GM21576 (cell line): ENCODE measurements at regions not wholly inside any gene's neighbourhood (a gene's known extent, or its start where the extent isn't known, plus 50 kb on each side); places are given as distances from the start of the nearest gene placed in this dataset.
"Not testable (repeated sequence)": the region's sequence is repeated elsewhere in the genome, so short reads cannot be mapped to it uniquely, and the experiment has no call there.

ENCODE experiments used
- ATAC-seq: cut with Tn5 transposase; IDR thresholded peaks from one replicate; pipeline ENCODE4 v1.9.1; 2021; ENCODE audit warnings: mild to moderate bottlenecking, moderate library complexity; ENCODE audit not compliant: unreplicated experiment

- no peak for ATAC-seq
Measured at GRCh38 chr2:195572895-195573683, 83.9 kb upstream of the SLC39A10 start.

DNA sequence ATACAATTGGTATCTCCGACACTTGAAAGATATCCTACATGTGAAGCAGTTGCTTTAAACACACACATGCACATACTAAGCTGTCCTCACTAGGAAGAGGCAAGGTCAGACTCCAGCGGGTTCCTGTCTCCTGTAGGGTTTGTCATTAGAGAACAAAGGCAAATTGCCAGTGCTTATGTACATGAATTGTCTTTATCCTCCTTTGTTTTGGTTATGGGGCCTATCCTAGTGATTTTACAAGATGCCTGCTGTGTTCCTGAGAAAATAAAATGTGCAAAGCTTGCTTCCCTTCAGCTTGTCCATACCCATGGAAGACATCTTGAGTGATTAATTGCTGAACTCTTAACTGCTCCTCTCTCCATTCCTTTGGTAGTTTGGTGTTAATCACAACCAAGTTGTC is 86.7 kb upstream of the SLC39A10 start:
- no peak for ATAC-seq

DNA sequence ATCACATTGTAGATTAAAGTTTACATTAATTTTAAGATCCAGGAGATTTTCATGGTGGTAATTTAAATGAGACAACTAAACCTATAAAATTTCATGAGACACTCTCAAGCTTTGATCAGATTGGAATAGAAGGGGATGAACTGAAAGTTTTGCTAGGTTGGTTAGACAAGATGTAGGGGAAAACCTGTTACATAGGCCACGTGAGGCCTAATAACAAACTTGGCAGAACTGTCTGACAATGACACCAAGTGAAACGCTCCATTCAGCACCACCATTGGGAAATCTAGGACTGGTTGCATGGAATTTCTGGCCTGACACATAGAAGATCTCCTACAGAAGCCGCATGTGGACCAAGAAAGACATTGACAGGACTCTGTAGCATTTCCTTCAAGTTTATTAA is 87.8 kb upstream of the SLC39A10 start:
- ATAC-seq, result no peak

DNA sequence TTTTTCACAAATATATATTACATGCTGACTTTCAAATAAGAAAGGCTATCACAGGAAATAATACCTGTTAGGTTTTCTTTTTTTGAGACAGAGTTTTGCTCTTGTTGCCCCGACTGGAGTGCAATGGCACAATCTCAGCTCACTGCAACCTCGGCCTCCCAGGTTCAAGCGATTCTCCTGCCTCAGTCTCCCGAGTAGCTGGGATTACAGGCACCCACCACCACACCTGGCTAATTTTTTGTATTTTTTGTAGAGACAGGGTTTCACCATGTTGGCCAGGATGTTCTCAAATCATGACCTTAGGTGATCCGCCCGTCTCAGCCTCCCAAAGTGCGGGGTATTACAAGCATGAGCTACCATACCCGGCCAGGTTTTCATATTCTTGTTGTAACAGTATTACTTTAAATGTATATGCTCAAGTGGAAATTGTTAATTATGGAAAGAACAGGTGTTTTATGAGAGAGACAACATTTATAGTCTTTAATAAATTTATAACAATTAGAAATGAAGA is 92.3 kb upstream of the SLC39A10 start:
- not testable (repeated sequence) for ATAC-seq

DNA sequence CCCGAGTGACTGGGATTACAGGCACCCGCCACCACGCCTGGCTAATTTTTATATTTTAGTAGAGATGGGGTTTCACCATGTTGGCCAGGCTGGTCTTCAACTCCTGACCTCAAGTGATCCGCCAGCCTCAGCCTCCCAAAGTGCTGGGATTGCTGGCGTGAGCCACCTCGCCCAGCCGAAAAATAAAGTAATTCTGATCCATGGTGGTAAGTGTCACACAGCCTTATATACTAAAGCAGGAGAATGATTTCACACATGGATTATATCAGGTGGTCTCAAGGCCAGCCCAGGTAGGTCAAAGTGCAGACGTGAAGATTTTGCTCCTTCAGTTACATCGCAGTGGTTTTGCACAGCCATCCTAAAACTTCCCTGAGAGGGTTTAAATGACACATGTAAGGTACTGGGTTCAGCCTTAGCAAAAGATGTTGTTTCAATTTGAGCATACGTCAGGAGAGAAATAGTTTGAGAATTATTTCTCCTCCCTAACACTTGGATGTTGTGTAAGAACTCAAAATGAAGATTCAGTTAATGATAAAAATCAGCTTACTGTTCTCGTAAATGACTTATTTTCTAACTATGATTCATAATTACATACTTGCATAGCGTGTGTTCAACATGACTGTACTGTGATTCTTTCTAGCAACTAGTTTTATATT is 93.0 kb upstream of the SLC39A10 start:
- no peak for ATAC-seq

GRCh38 chr2:195562570-195563566 is 94.2 kb upstream of the SLC39A10 start:
- ATAC-seq, result no peak

DNA sequence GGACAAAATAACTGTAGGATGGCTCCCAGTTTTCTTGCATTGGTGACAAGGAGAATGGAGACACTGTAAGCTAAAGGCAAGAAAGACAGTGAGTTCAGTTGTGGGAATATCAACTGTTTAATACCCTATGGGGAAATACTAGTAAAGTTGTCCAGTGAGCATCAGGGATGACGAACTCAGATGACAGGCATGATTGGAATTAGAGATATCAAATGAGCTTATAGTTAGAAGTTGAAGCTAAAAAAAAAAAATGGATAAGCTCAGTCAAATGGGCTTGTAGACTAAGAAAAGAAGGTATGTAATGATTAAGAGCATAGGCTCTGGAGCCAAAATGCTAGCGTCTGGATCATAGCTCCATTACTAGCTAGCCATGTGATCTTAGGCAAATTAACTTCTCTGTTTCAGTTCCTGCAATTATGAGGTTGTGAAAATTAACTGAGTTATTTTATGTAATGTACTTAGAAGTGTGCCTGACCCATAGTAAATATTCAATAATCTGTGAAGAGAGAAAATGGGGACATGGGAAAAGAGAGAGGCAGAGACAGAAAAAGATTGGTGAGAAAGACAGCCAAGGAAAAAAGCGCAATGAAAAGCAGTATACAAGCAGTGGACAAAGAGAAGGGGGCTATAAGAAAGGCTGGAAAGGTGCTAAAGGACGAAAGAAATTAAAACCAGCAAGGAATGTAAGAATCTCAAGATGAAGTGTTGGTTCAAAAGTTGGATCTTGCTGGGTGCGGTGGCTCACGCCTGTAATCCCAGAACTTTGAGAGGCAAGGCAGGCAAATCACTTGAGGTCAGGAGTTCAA is 95.7 kb upstream of the SLC39A10 start:
- peak; percentile 47 for ATAC-seq

GRCh38 chr2:195560209-195560895 is 96.7 kb upstream of the SLC39A10 start:
- ATAC-seq, result no peak

DNA sequence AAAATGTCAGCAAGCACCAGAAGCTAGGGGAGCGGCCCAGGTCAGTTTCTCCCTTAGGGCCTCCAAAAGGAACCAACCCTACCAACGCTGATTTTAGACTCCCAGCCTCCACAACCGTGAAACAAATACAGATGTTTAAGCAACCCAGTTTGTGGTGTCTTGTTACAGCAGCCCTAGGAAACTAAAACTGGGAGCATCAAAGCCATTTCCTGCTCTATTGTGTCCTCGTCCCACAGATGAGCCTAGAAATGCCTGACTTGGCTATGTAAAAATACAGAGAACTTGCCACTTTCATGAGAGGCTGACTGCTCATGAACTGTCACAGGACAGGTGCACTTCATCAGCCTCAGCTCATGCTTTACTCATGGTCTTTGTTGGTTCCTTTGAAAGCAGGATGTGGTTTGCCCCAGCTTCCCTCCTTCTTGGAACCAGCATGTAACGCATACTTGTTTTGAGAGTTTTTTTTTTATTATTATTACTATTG is 97.6 kb upstream of the SLC39A10 start:
- peak; percentile 87 for ATAC-seq

DNA sequence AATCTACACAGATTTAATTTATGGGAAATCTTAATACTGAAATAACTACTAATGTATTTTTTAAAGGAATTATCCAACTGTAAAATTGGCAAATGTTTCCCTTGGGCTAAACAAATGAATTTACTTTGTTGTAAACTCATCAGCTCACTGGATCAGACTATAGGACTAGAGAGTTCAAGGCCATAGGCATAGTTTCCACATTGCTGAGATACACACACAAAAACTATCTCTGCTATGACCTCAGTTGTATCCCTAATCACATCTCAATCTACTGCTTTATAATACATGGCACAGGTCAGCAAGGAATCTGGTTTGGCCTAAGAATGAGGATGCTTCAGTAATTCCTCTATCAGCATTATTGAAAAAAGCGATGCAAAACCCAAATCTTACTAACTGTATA is 101.1 kb upstream of the SLC39A10 start:
- ATAC-seq, result no peak

GRCh38 chr2:195552581-195552980 is 104.4 kb upstream of the SLC39A10 start:
- no peak for ATAC-seq

DNA sequence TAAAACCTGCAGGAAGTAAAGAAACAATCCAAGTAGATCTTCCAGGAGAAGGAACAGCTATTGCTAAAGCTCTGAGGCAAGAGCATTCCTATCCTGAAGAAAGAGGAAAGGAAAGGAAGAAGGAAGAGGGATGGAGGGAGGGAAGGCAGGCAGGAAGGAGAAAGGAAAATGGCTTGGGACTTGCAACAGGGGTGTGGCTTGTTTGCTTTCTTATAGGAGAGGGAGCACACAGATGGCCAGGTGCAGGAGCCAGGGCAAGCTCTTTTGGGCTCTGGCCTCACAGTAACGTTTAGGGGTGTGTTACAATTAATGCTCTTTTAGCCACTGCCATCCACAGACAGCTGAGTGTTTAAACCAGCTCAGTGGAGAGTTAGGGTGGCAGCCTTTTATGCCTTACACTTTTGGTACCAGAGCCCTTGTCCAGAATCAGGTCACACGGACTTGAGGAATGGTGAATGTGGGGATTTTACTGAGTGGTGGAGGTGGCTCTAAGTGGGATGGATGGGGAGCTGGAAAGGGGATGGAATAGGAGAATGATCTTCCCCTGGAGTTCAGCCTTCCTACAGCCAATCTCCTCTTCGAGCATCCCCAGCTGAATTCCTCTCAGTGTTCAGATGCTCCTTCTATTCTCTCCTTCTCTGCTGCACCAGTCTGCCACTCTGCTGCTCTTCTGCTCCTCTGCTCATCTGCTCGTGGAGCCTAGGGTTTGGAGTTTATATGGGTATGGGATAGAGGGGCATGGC is 108.7 kb upstream of the SLC39A10 start:
- ATAC-seq, result no peak

DNA sequence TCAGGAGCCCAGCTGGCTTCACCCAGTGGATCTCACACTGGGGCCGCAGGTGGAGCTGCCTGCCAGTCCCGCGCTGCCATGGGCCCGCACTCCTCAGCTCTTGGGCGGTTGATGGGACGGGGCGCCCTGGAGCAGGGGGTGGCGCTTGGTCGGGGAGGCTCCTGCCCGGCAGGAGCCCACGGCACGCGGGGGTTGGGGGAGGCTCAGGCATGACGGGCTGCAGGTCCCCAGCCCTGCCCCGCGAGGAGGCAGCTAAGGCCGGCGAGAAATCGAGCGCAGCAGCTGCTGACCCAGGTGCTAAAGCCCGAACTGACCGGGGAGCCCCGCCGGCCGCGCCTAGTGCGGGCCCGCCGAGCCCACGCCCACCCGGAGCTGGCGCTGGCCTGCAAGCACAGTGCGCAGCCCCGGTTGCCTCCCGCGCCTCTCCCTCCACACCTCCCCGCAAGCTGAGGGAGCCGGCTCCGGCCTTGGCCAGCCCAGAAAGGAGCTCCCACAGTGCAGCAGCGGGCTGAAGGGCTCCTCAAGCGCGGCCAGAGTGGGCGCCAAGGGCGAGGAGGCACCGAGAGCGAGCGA is 109.7 kb upstream of the SLC39A10 start:
- ATAC-seq, result not testable (repeated sequence)

DNA sequence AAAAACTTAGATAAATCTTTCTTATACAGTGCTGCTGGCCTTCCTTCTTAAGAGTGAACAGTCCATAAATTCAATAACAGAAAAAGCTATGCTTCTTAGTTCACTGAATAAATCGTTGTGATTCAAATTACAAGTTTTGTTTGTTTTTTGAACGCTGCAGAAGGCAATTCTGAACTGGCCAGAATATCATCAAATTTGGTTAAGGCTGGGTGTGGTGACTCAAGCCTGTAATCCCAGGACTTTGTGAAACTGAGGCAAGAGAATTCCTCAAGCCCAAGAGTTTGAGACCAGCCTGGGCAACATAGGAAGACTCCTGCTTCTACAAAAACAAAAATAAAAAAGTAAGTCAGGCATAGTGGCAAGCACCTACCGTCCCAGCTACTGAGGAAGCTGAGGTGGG is 111.2 kb upstream of the SLC39A10 start:
- no peak for ATAC-seq

DNA sequence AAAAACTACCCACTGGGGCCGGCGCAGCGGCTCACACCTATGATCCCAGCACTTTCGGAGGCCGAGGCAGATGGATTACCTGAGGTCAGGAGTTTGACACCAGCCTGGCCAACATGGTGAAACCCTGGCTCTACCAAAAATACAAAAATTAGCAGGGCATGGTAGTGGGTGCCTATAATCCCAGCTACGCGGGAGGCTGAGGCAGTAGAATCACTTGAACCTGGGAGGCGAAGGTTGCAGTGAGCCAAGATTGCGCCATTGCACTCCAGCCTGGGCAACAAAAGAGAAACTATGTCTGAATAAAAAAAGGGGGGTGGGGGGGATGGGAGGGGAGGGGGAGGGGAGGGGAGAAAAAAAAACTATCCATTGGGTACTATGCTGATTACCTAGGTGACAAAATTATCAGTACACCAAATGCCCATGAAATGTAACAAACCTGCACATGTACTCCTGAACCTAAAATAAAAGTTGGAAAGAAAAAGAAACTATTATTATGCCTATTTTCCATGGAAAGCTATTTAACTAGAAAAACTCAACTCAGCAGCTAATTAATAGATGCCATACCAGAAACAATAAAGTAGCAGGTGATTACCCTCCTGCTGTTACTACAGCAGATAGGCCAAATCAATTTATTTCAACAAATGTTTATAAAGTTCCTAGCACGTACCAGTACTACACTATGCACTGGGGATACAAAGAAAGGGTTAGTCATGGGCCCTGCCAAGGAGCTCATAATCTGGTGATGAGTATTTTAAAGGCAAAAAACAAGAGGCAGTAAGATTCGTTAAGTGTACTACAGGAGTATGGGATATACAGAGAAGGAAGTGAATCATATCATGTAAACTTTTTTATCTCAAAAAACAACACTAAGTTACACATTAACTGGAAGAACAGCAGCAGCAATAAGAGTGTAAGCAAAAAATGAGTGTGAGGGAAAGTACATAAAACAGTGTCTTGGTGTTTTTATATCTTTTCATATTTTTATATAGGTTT is 112.8 kb upstream of the SLC39A10 start:
- ATAC-seq, result peak; percentile 84

GRCh38 chr2:195543063-195543462 is 114.0 kb upstream of the SLC39A10 start:
- no peak for ATAC-seq

DNA sequence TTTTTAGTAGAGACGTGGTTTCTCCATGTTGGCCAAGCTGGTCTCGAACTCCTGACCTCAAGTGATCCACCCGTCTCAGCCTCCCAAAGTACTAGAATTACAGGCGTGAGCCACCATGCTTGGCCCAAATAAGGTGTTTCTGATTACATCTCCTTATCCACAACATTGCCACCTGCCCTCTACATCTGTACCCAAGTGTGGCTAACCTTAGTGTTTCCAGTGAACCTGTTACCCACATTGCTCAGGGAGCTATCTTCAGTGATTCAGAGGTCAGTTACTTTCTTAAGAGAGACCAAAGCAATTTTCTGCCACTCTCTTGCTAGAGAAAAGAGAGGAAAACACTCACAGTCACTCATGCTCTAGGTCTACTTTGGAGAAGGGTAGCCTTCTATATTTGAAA is 115.0 kb upstream of the SLC39A10 start:
- ATAC-seq, result no peak
